Esophagus squamous epithelium (tissue), 4 donors: ENCODE measurements at regions not wholly inside any gene's neighbourhood (a gene's known extent, or its start where the extent isn't known, plus 50 kb on each side); places are given as distances from the start of the nearest gene placed in this dataset.

Source experiments
- CTCF ChIP-seq, 6 experiments: fragments of 450-650 bp in 4 of 6; fragments of 200-600 bp in 2 of 6; sonication (generic) in 2 of 6; IDR thresholded peaks; one replicate each; pipeline ENCODE4 v1.5.1; 2016 to 2019; ENCODE audit warnings: antibody characterized with exemption in 6 of 6, mild to moderate bottlenecking in 4 of 6, moderate library complexity in 4 of 6
- POLR2A ChIP-seq, 4 donors: fragments of 450-650 bp; IDR thresholded peaks; one replicate each; pipeline ENCODE4 v1.6.1; 2017; ENCODE audit warnings: antibody characterized with exemption in 4 of 4, mild to moderate bottlenecking in 4 of 4, moderate library complexity in 3 of 4

GRCh38 chr11:115056514-115056913 is 378.2 kb downstream of the NXPE2 start:
- TF ChIP-seq CTCF (IDR thresholded peaks at IDR 0.05): no peak
- no peak for TF ChIP-seq POLR2A (IDR thresholded peaks at IDR 0.05)
